GM18507 (cell line): ENCODE measurements at regions not wholly inside any gene's neighbourhood (a gene's known extent, or its start where the extent isn't known, plus 50 kb on each side); places are given as distances from the start of the nearest gene placed in this dataset.

Source experiments
- DNase-seq: peaks from one replicate; pipeline ENCODE4 v3.0.0; 2011; ENCODE audit warnings: low read depth; ENCODE audit not compliant: insufficient read length; ENCODE audit errors: extremely low spot score
- FAIRE-seq: peaks from 2 replicates; lab custom pipeline; 2011; peaks lifted over from hg19 to GRCh38; lab: Jason Lieb, UNC

DNA sequence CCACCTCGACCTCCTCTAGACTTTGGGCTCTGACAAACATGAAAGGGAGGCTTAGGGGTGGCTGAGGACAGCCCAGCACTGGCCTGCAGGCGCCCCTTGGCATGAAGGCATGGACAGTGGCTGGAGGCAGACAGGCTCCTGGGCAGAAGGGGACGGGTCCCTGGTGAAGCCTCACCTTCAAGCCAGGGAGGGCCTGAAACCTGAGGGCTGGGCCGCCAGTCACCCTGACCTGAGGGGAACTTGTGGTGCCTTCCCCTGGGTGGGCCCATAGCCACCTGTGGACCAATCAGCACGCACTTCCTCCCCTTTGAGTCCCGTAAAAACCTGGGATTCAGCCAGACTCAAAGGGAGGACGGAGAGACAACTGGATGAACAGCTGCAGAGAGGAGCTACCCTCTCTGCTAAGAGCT lies 90.4 kb upstream of the PUM3 start:
- DNase-seq (no peak), FAIRE-seq (no peak)

DNA sequence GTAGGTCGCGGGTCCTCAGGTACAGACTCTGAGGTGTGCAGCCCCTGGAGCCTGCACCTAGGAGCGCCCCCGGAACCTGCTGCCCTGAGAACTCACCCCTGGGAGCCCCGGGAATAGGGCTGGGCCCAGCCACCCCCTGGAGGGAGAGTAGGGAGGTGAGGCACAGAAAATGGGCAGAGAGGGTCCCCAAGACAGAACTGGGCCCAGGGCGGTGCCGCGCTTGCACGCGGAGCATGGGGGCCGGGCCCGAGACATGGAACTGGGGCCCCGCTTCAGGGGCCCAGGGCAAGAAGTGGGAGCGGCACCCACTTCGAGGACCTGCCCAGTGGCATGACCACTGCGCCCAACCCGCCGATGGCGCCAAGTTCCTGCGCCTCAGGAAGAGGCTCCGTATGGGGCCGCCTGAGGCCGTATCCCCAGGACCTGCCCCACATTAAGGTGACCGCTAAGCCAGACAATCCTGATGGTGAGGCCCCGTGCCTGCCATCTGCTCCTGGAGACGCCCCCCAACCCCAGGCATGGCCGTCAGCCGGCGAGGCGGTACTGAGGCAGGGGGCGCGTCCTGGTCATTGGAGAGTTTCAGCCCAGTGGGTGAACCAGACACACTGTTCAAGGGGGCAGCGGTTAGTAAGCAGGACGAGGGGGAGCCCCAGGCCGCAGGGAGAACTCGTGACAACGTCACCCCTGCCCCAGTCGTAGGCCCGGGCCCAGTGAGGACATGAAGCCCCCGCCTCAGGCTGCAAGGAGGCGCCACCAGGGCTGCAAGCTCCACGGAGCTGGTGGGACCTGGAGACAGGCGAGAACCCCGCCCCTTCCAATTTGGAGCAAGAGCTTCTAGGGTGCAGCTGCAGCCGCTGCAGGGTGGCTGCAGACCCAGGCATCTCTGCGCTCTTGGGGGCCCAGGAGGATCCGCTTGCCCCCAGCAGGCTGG lies 89.5 kb upstream of the PUM3 start:
- FAIRE-seq (no peak), DNase-seq (no peak)

DNA sequence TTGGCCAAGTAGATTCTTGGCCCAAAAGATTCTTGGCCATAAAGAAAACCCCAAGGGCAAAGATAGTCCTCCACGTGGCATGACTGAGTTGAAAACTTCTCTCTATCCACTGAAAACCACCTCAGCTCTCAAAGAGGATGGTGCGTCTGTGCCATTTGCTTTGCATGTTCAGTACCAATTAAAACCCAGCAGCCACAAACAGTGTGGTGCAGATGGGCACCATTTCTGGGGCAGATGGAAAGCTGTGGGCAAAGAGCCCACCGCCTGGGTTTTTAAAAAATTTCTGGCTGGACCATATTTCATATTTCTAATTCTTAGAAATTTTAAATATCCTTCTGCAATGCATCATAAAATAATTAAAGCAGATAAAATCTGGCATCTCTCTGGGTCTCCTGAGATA lies 84.5 kb upstream of the PUM3 start:
- DNase-seq (no peak), FAIRE-seq (no peak)

DNA sequence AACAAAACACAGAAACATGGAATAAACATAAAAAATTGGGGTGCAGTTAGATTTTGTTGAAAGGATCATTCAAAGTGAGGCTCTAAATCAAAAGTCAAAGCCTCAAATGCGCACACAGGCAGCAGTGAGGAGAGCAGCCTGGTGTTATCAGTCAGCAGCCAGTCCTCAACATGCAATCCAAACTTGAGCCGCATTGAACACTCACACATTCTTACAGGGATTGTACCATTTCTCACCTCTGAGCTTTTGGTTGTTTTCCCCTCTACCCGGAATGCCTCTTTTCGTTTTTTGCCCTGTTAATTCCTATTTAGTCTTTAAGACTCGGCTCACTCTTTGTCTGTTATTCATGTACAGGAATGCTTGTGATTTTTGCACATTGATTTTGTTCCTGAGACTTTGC lies 81.1 kb upstream of the PUM3 start:
- DNase-seq (no peak), FAIRE-seq (no peak)

DNA sequence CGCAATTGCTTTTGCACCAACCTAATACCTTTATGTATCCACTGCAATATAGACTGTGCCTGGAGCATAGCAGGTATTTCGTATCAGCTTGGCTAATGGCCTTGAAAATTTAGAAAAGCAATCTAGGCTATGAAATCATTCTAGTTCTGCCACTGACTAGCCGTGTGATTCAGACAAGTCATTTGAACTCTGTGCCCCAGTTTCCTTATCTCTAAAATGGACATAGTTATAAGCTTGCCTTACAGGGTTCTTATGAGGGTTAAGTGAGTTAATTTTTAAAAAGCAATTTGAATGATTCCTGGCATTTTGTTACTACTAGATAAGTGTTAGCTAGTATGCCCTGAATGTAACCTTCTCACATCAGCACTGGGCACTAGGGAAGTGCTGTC lies 80.5 kb upstream of the PUM3 start:
- FAIRE-seq: no peak
- no peak for DNase-seq

DNA sequence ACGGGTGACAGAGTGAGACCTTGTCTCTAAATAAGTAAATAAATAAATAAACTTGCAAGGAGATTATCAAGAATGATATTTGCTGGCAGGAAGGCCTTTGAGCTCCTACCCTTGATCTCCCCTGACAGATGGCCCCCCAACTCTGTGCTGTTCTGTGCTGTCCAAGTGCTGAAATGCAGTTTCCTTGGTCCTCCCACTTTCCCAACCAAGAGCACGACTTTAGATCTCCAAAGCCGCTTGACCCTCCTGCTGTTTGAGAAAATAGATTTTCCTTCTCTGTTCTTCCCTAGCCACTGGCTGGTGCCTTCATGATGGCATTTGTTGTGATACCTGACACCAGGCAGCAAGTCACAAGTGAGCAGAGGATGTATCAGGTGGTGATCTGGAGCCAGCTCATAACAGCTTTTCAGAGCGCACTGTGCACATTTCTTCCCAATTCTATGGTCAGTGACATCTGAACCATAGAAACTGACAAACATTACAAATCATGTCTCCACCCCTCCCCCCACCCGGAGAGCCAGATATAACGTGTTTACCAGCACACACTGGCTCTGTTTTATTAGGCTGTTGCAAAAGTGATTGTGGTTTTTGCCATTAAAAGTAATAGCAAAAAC lies 80.0 kb upstream of the PUM3 start:
- DNase-seq: no peak
- no peak for FAIRE-seq

DNA sequence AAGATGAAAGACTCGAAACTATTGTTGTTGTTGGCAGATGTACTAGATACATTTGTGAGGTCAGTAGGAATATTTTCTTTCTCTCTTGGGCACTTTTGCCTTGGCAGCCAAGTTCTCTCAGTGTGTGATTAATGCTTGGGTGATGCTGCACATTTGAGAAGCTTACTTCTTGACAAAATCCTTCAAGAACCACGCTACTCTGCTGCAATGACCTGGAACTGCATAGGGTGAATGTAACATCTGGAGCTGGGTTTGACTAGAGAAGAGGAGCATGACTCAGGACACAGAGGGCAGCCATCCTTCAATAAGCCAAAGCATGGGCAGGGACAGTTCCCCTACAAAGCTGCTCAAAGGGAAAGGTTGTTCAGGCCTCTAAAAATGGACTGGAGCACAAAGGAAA lies 75.5 kb upstream of the PUM3 start:
- DNase-seq (no peak), FAIRE-seq (no peak)

DNA sequence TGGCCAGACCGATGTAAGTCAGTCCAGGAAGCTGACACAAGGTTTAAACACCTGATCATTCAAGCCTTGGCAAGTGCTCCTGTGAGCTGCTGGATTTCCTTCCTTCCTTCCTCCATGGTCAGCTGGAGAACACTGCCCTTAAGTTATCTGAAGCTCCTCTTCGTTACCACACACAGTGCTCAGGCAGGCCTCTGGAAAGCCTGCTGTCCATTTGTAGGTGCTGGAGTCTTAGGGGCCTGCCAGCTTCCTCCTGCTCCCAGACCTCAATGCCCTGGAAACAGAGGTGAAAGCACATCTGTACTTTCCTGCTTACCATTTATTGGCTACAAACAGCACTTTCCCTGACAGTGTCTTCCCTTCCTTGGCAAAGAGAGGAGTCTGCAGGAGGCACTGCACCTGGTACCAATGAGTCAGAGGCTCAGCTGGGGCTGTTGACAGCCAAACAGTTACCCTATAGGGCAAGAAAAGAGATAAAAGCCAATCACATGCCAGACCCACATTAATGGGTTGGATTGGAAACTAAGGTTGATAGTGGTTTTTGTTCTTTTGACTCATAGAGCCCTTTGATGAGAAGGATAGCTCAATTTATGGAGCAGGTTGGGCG lies 72.6 kb upstream of the PUM3 start:
- no peak for FAIRE-seq
- no peak for DNase-seq

DNA sequence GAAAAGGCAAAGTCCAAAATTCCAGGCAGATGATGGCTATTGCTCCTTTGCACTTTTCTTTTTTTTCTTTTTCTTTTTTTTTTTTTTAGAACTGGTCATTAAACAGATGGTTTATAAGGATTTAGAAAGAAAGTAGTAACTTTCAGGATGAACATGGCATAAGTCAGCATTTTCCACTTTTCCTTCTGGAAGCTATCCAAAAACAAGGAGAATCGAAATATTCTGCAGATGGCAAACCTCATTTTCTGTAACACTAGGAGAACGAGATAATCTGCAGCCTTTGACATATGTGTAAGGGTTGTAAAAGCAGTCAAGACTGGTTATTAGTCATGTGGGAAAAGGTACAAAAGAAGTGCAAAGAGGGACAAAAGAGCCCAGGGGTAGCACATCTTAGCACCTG lies 69.1 kb upstream of the PUM3 start:
- DNase-seq: no peak

DNA sequence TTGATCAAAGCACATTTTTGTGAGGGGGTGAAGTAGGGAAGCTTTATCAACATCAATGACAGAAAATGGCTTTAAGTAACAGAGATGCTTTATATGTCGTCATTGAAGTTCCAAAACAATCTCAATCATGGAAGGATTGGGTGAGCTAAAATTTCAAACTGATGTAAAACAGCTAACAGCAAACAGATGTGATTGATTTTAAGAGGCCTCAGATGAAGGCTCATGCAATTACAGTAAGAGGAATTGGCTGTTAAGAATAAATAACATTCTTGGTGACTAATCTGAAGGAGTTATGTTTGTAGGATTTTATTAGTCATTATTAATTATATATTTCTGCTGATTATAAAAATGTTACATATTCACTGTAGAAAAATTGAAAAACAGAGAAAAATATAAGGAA lies 63.5 kb upstream of the PUM3 start:
- DNase-seq (no peak), FAIRE-seq (no peak)

More for the DNA sequence above, 69.1 kb upstream of the PUM3 start:
- no peak for FAIRE-seq

DNA sequence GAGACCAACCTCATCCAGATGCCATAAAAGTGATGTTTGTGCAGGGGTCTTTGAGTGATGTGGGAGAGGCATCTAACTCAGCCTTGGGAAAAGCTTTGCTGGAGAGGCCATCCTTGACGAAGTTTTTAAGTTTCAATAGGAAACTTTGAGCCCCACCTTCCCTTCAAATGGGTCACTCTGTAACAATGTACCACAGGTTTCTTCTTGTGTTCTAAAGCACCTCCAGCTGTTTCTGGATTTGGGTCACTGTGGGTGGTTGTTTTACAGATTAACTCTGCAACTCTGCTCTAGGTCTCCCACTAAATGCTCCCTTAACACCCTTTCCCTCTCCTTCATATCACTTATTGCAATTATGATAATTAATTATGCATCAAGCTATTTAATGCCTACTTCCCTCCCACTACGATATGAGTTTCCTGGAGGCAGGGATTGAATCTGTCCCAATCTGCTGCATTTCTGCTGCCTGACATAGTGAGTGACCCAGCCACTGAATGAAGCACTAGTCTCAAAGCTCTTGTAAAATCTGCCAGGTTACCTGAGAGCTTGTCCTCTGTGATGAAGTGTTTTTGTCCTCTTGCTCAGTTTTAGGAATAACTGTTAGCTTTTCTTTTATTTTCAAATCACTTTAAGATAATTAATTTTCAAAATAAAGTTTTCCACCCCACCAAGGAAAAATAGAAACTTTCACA lies 60.5 kb upstream of the PUM3 start:
- no peak for FAIRE-seq

More for the DNA sequence above, 60.5 kb upstream of the PUM3 start:
- no peak for DNase-seq
